Pancreas (tissue), 10 donors: ENCODE measurements at regions not wholly inside any gene's neighbourhood (a gene's known extent, or its start where the extent isn't known, plus 50 kb on each side); places are given as distances from the start of the nearest gene placed in this dataset.

Experiments used
- ATAC-seq, 4 donors: fragments of 200-7000 bp; cut with Tn5 transposase; one replicate each; pipeline versions ENCODE4 v1.8.0 to v1.9.1; 2020; ENCODE audit warnings: mild to moderate bottlenecking in 4 of 4, moderate library complexity in 4 of 4
- DNase-seq, 6 donors: peaks; one replicate each; pipeline ENCODE4 v3.0.0-alpha.2; 2020
- FAIRE-seq: peaks from 2 replicates; lab custom pipeline; 2012; peaks lifted over from hg19 to GRCh38; lab: Jason Lieb, UNC
- H3K27ac ChIP-seq, 4 donors: fragments of 200-600 bp; sonication (generic); 1 replicate in 3 of 4; 2 replicates in 1 of 4; pipeline versions ENCODE4 v1.5.0 to v1.8.0; 2020
- H3K27me3 ChIP-seq, 4 donors: fragments of 200-600 bp; one replicate each; pipeline ENCODE4 v1.8.0; 2021
- H3K36me3 ChIP-seq, 3 donors: fragments of 200-600 bp; sonication (generic) in 1 of 3; one replicate each; pipeline versions ENCODE4 v1.5.0 to v1.8.0; 2020 to 2021
- H3K4me1 ChIP-seq, 3 donors: fragments of 200-600 bp; one replicate each; pipeline ENCODE4 v1.8.0; 2021
- H3K4me3 ChIP-seq, 4 donors: fragments of 200-600 bp; sonication (generic) in 2 of 4; one replicate each; pipeline versions ENCODE4 v1.5.0 to v1.8.0; 2020 to 2021
- H3K9me3 ChIP-seq, 4 donors: fragments of 200-600 bp; one replicate each; pipeline ENCODE4 v1.8.0; 2021
- CTCF ChIP-seq, 4 donors: fragments of 200-600 bp; sonication (generic) in 3 of 4; IDR thresholded peaks; one replicate each; pipeline versions ENCODE4 v1.5.0 to v1.8.0; 2021; ENCODE audit warnings: antibody characterized with exemption in 4 of 4
- WGBS, 2 donors: extraction: QIAGEN DNeasy Blood & Tissue Kit; methylation state at CpG; one replicate each; pipeline ENCODE4 v1.1.7; 2013; 5-methylcytosine and 5-hydroxymethylcytosine counted together
- intact Hi-C, 3 donors: fragments of 100-400 bp; cut with DNase I; formaldehyde crosslinking; loops; one replicate each; pipeline versions ENCODE4 v1.11.1 to v1.14.2; 2022
- donor health status: healthy with polysubstance abuse.
- donor health status: DM: no; HTN: no; CAD: no; lungs with moderate emphysema.
- donor health status: DM: no; HTN: no; CAD: no.
- donor health status: control.
- donor health status: control.
- donor health status: Bipolar disorder and iron deficiency.
- donor health status: DM: yes; HTN: yes; CAD: no.
- donor health status: DM: no; HTN: no; CAD: no.
- donor health status: DM: no; HTN: no; CAD: no.
- donor health status: DM: yes; HTN: yes; CAD: no.

- WGBS, 2 donors, result 29 to 37% methylated on average over 2 of the region's 2 CpGs
- Histone ChIP-seq H3K9me3 (no peaks in the 10 kb centered on the region), H3K27me3 (no peaks in the 10 kb centered on the region), H3K27ac (no peak overlapping the region), H3K4me1 (no peaks in the 10 kb centered on the region), H3K4me3 (no peak overlapping the region), H3K36me3 (no peaks in the 10 kb centered on the region)
- ATAC-seq (no peak), FAIRE-seq (no peak), DNase-seq (no peak)
- TF ChIP-seq CTCF (IDR thresholded peaks at IDR 0.05), result no peak
- intact Hi-C loops, result no loop called here
Measured at GRCh38 chr11:38510041-38510440, 1912.0 kb upstream of the RAG2 start.

GRCh38 chr11:38503876-38504275 is 1905.8 kb upstream of the RAG2 start:
- ATAC-seq (no peak), FAIRE-seq (no peak), DNase-seq (peak in 2 of 6 donors; percentile 27 to 39)
- Histone ChIP-seq H3K9me3 (no peaks in the 10 kb centered on the region), H3K36me3 (no peaks in the 10 kb centered on the region), H3K4me1 (no peaks in the 10 kb centered on the region), H3K27me3 (no peaks in the 10 kb centered on the region), H3K4me3 (no peak overlapping the region), H3K27ac (no peak overlapping the region)
- intact Hi-C loops, result no loop called here
- 78 to 86% methylated on average over 14 of the region's 14 CpGs for WGBS, 2 donors
- no peak for TF ChIP-seq CTCF (IDR thresholded peaks at IDR 0.05)

GRCh38 chr11:38498721-38499120 is 1900.7 kb upstream of the RAG2 start:
- Histone ChIP-seq H3K9me3 (peaks cover 0 to 3% (median 0%) of the 10 kb centered on the region in 4 donors), H3K4me1 (no peaks in the 10 kb centered on the region), H3K27ac (no peak overlapping the region), H3K4me3 (no peak overlapping the region), H3K27me3 (no peaks in the 10 kb centered on the region), H3K36me3 (no peaks in the 10 kb centered on the region)
- FAIRE-seq (no peak), ATAC-seq (no peak), DNase-seq (no peak)
- 49 to 55% methylated on average over 6 of the region's 6 CpGs for WGBS, 2 donors
- intact Hi-C loops, result no loop called here
- no peak for TF ChIP-seq CTCF (IDR thresholded peaks at IDR 0.05)

- Histone ChIP-seq H3K36me3 (no peaks in the 10 kb centered on the region), H3K27me3 (no peaks in the 10 kb centered on the region), H3K4me1 (no peaks in the 10 kb centered on the region), H3K27ac (no peak overlapping the region), H3K4me3 (no peak overlapping the region), H3K9me3 (no peaks in the 10 kb centered on the region)
- no peak for TF ChIP-seq CTCF (IDR thresholded peaks at IDR 0.05)
- 37 to 39% methylated on average over 2 of the region's 2 CpGs for WGBS, 2 donors
- intact Hi-C loops, result no loop called here
- ATAC-seq (no peak), FAIRE-seq (no peak), DNase-seq (no peak)
Measured at GRCh38 chr11:38491986-38492385, 1894.0 kb upstream of the RAG2 start.

GRCh38 chr11:38481391-38481790 is 1883.4 kb upstream of the RAG2 start:
- H3K36me3 ChIP-seq, result no peaks in the 10 kb centered on the region
- H3K27me3 ChIP-seq, result no peaks in the 10 kb centered on the region
- intact Hi-C loops, result no loop called here
- ATAC-seq (no peak), DNase-seq (no peak), FAIRE-seq (no peak)
- H3K4me1 ChIP-seq, result no peaks in the 10 kb centered on the region
- H3K4me3 ChIP-seq, result no peak overlapping the region
- TF ChIP-seq CTCF (IDR thresholded peaks at IDR 0.05), result no peak
- 82 to 88% methylated on average over 12 of the region's 12 CpGs for WGBS, 2 donors
- H3K27ac ChIP-seq, result no peak overlapping the region
- no peaks in the 10 kb centered on the region for H3K9me3 ChIP-seq
